IPS-NIHi7 (cell line): ENCODE measurements at regions not wholly inside any gene's neighbourhood (a gene's known extent, or its start where the extent isn't known, plus 50 kb on each side); places are given as distances from the start of the nearest gene placed in this dataset.
"Not testable (repeated sequence)": the region's sequence is repeated elsewhere in the genome, so short reads cannot be mapped to it uniquely, and the experiment has no call there.

Experiments
- DNase-seq: peaks from one replicate; pipeline ENCODE4 v3.0.0; 2012; ENCODE audit warnings: mixed read lengths; ENCODE audit errors: extremely low spot score

GRCh38 chr3:10736444-10736843 lies 79.6 kb upstream of the SLC6A11 start:
- not testable (repeated sequence) for DNase-seq

DNA sequence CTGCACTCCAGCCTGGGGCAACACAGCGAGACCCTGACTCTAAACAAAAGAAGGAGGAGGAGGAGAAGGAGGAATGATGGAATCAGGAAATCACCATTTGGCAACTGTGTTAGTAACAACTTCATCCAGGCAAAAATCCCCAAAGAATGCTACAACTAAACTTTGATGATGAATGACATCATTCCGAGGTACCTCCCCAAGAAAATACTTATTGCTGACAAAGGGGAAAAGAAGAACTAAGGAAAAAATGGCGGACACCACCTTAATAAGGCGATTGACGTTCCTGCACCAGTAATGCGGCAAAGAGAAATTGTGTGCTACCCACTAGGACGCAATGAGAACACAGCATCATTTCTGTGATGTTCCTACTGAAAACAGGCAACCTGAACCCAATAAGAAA lies 78.2 kb upstream of the SLC6A11 start:
- no peak for DNase-seq

DNA sequence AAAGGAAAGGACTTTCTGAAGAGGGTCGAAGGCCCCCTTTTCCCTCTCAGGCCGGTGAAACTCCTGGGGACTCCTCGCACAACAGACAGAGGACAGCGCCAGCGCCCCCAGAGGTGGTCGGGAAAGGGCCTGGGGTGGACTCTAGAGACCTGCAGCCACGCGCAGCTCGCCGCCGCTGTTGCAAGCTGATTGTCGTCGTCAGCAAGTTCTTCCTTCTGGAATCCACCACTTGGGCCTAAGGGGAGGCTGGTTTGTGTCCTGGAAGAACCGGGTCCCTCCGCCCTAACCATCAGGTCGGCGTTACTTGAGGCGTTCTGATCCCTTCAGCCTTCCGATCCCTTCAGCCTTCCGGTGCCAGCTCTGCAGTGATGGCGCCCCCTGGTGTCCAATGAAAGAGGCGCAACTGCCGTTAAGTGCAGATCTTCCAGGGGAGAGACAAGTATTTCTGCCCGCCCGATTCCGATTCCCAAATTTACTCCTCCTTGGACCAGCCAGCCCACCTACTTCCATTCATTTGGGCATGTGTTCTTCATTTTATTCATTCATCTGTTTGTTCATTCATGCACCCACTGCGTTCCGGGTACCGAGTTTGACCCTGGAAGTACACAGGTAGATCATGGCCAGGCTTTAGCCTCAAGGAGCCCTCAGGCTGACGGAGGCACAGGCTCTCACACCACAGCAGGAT lies 77.2 kb upstream of the SLC6A11 start:
- peak; percentile 76 for DNase-seq

GRCh38 chr3:10740954-10741353 lies 75.1 kb upstream of the SLC6A11 start:
- no peak for DNase-seq

- no peak for DNase-seq
These were observed 73.9 kb upstream of the SLC6A11 start for GRCh38 chr3:10741891-10742671.

GRCh38 chr3:10743366-10744097 lies 72.5 kb upstream of the SLC6A11 start:
- DNase-seq: no peak

- peak; percentile 39 for DNase-seq
These were observed 71.9 kb upstream of the SLC6A11 start for GRCh38 chr3:10744098-10744465.

DNA sequence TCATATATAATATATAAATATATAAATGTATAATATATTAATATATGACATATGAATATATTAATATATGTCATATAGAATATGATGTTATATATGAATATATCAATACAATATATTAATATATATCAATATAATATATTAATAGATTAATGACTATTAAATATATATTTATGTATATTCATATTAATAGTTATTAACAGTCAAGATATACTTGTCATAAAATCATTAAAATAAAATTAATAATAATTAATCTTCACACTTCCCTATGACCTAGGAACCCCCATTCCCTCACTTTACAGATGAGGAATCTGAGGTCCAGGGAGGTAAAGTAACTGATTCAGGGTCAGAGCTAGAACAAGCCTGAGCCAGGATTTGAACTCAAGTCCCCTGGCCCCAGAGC lies 70.6 kb upstream of the SLC6A11 start:
- no peak for DNase-seq

DNA sequence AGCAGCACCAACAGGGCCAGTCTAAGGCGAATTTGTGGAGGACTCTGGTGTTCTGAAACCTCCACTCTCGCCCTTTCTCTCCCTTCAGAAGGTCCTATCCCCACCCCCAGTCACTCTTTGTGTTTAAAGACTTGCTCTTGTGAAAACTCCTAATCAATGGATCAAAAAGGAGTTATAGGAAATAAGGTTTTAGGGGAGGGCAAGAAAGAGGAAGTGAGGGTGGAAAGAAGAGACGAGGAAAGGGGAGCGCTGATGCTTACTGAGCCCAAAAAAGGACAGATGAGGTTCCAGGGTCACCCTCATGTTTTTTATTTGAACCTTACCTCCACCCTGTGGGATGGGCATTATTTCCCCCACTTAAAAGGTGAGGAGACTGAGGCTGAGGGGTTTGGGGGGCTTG lies 70.0 kb upstream of the SLC6A11 start:
- DNase-seq: no peak

- no peak for DNase-seq
These were observed 69.3 kb upstream of the SLC6A11 start for GRCh38 chr3:10746684-10747083.

DNA sequence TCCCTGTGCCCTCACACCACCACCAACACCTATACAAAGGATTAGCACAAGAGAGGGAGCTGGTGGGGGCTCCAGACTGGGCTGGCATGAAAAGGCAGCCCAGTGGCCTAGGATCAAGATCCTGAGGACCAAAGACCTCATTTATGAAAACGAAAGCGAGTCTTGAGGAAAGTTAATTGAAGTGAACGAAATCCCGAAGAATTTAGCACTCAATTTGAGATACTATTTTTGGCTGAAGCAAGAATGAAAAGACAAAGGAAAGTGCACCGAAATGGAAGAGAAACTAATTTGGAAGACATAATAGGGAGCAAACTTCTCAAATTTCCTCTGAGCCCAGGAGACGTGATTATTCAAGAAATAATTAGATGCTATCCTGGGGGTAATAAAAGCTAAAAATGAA lies 68.7 kb upstream of the SLC6A11 start:
- DNase-seq: no peak

DNA sequence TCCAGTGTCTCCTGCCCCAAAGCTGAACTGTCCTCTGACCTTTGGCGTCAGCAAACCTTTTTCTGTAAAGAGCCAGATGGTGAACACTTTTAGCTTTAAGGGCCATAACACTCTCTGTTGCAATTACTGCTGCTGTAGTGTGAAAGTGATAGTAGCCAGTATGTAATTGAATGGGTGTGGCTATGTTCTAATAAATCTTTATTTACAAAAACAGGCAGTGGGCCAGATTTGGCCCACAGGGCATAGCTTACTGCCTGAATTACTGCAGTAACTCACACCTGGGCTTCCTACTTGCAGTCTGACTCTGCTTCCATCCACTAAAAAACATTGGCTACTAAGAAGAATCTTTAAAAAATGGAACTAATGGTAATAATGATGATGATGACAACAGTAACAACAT lies 68.0 kb upstream of the SLC6A11 start:
- DNase-seq: no peak

GRCh38 chr3:10753964-10754363 lies 62.1 kb upstream of the SLC6A11 start:
- DNase-seq: peak; percentile 92

DNA sequence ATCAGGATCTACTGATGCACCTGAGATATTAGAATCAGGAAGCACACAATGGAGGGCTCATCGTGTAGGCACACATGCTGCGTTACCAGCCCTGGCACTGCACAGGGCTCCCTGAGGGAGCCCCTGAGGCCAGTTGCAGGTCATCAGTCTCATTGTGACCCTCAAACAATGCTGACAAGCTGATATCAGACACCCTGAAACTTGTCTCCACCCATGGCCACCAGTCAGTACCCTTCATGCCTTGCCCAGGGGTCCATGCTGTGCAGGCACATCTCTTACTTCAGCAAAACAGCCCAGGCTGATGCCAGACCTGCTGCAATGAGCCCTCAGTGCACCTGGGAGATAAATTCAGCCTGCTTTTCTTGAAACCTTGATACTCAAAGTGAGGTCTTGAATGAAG lies 59.5 kb upstream of the SLC6A11 start:
- no peak for DNase-seq

GRCh38 chr3:10757021-10757820 lies 58.8 kb upstream of the SLC6A11 start:
- no peak for DNase-seq

DNA sequence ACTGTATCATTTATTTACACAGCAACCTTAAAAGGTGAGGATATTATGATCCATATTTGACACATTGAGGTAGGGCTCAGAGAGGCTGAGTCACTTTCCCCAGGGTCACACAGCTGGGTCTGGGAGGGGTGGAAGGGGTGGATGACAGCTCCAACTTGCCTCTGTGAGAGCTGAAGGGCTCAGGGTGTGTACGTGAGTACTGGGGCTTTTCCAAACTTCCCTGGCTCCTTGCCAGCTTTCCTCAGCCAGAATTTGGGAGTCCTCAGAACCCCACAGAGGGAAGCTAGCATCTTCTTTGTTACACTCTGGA lies 58.3 kb upstream of the SLC6A11 start:
- no peak for DNase-seq

- peak; percentile 87 for DNase-seq
These were observed 57.6 kb upstream of the SLC6A11 start for GRCh38 chr3:10758304-10759037.

GRCh38 chr3:10759495-10759894 lies 56.5 kb upstream of the SLC6A11 start:
- no peak for DNase-seq

- no peak for DNase-seq
These were observed 55.8 kb upstream of the SLC6A11 start for GRCh38 chr3:10760199-10760598.

DNA sequence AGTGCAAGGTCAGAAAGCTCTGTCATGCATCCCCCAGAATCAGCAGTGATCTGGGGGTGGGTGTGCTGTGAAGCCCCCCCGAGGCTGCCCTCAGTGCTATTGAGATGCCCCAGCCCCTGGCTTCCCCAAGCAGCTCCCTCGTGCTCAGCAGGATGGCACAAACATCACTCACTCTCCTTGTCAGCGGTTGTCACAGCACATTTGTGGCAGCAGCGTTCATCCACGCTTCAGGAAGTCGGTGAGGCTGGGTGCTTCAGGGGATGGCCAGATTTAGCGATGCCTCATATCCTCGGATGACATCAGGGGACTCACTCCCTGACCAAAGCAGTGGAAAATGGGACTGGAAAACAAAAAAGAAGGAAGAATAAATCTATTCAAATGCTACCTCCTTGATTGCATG lies 54.4 kb upstream of the SLC6A11 start:
- DNase-seq: no peak

GRCh38 chr3:10762116-10762515 lies 53.9 kb upstream of the SLC6A11 start:
- DNase-seq: no peak
